NCI-H1105 treated with DMSO at 0.1 percent for 48 hours (cell line): ENCODE measurements at regions not wholly inside any gene's neighbourhood (a gene's known extent, or its start where the extent isn't known, plus 50 kb on each side); places are given as distances from the start of the nearest gene placed in this dataset.

Experiments
- DNase-seq: peaks from one replicate; lab custom pipeline; 2025; lab: John Stamatoyannopoulos, UW

GRCh38 chr2:16005816-16006536, 65.6 kb downstream of the MYCN start:
- DNase-seq, result no peak

- DNase-seq, result no peak
Observed at GRCh38 chr2:16005389-16005788, 65.0 kb downstream of the MYCN start.

- DNase-seq, result no peak
Observed at GRCh38 chr2:16003809-16004208, 63.5 kb downstream of the MYCN start.

GRCh38 chr2:16003152-16003551, 62.8 kb downstream of the MYCN start:
- no peak for DNase-seq

- DNase-seq, result no peak
Observed at GRCh38 chr2:16002575-16002974, 62.2 kb downstream of the MYCN start.

GRCh38 chr2:16002144-16002543, 61.8 kb downstream of the MYCN start:
- no peak for DNase-seq

- no peak for DNase-seq
Observed at GRCh38 chr2:16000642-16001041, 60.3 kb downstream of the MYCN start.

GRCh38 chr2:15999596-16000469, 59.5 kb downstream of the MYCN start:
- no peak for DNase-seq

GRCh38 chr2:15997728-15998280, 57.5 kb downstream of the MYCN start:
- DNase-seq, result no peak

- no peak for DNase-seq
Observed at GRCh38 chr2:15996536-15997423, 56.4 kb downstream of the MYCN start.
